HG03045 (cell line): ENCODE measurements at regions not wholly inside any gene's neighbourhood (a gene's known extent, or its start where the extent isn't known, plus 50 kb on each side); places are given as distances from the start of the nearest gene placed in this dataset.
A peak's percentile ranks its signal among the peaks of the same experiment; 100 is the strongest.

ENCODE experiments used
- ATAC-seq: cut with Tn5 transposase; IDR thresholded peaks from one replicate; pipeline ENCODE4 v1.9.1; 2021; ENCODE audit warnings: mild to moderate bottlenecking, moderate library complexity; ENCODE audit not compliant: unreplicated experiment

DNA sequence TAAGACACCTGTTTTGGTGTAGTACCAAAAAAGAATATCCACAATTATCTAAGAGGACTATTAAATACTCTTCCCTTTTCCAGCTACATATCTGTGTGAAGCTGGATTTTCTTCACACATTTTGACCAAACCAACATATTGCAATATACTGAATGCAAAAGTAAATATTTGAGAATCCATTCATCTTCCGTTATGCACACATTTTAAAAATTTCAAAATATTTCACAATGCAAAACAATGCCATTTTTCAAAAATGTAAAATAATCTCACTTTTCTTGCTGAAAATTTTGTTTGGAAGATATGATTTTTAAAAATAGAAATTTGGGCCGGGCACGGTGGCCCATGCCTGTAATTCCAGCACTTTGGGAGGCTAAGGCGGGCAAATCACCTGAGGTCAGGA is 133.9 kb upstream of the FUT8 start:
- ATAC-seq, result no peak

DNA sequence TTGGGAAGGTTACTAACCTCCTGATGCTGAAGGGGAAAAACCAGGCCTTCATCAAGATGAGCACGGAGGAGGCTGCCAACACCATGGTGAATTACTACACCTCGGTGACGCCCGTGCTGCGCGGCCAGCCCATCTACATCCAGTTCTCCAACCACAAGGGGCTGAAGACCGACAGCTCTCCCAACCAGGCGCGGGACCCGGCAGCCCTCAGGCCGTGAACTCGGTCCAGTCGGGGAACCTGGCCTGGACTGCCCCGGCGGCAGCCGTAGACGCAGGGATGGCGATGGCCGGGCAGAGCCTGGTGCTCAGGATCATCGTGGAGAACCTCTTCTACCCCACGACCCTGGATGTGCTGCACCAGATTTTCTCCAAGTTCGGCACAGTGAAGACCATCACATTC is 133.0 kb upstream of the FUT8 start:
- no peak for ATAC-seq

DNA sequence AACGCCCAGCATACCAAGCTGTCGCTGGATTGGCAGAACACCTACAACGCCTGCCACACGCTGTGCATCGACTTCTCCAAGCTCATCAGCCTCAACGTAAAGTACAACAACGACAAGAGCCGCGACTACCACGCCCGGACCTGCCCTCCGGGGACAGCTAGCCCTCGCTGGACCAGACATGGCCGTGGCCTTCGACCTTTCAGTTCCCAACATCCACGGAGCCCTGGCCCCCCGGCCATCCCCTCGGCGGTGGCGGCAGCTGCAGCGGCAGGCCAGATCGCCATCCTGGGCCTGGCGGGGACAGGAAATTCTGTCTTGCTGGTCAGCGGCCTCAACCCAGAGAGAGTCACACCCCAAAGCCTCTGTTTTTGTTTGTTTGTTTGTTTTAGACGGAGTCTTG is 132.6 kb upstream of the FUT8 start:
- ATAC-seq, result no peak

DNA sequence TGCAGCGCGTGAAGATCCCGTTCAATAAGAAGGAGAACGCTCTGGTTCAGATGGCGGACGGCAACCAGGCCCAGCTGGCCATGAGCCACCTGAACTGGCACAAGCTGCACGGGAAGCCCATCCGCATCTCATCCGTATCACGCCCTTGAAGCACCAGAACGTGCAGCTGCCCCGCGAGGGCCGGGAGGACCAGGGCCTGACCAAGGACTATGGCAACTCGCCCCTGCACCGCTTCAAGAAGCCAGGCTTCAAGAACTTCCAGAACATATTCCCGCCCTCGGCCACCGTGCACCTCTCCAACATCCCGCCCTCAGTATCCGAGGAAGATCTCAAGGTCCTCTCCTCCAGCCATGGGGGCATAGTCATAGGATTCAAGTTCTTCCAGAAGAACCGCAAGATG is 131.9 kb upstream of the FUT8 start:
- no peak for ATAC-seq

DNA sequence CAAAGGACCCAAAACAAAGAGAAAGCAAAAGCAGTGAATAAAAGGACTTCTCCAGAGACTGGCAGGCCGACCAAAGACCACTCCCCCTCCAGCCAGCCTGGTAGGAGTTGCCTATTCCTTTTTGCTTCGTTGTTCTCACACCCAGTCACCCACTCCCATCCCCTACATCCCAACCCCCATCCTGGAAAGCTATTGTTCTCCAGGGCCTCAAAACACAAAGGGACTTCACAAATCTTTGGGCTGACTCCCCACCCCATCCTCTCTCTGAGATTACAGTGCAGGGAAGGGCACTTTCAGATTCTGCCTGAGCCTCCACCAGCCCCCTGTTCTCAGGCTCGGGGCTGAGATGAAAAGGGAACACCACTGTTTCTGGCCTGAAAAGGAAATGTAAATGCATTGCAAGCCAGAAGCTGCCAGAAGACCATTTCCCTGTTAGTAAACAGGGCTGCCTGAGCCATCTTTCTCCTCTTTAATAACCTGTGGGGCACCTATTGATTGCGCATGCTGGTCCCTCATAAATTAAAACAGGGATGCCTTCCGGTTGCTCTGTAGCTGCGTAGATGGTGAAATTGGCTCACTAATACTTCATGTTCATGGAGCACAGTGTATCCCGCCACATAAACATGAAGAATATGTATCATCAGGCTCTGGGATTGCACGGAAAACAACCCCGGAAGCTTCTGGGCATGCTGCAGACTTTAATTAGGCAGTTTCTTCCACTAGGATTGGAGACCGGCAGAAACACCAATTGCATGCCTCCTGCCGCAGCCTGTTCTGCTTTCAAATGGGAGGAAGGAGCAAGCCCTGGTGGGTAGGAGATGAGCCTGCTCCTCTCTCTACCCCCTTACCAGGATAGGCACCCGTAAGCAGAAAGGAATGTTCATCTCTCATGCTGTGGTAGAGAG is 130.3 kb upstream of the FUT8 start:
- ATAC-seq, result no peak

DNA sequence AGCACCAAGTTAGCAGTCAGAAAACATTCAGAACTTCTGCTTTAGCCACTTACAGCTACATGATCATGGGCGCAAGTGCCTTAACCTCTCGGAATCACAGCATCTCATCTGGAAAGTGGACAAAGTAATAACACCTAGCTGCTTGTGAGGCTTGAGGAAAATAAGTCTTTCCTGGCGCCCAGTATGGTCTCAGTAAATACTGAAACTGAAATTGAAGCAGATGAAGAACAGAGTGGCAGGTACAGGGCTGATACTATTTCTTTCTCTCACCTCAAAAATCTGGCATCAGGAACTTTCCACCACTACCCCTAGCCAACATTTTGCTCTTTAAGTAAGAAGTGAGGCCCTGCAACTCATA is 129.7 kb upstream of the FUT8 start:
- ATAC-seq, result no peak

DNA sequence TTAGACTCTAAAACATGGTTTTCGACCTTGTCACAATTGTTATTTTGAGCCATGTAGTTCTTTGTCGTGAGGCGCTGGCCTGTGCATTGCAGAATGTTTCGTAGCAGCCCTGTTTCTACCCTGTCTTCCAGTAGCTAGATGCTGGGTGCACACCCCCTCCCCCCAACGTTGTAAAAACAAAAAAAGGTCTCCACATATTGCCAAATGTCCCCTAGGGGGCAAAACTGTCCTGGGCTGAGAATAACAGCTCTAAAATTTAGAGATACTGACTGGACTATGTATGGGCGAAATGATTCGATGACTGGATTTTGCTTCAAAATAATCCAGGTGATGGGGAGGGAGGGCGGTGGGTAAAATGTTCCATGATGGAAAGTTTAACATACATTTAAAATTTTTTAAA is 126.1 kb upstream of the FUT8 start:
- no peak for ATAC-seq

DNA sequence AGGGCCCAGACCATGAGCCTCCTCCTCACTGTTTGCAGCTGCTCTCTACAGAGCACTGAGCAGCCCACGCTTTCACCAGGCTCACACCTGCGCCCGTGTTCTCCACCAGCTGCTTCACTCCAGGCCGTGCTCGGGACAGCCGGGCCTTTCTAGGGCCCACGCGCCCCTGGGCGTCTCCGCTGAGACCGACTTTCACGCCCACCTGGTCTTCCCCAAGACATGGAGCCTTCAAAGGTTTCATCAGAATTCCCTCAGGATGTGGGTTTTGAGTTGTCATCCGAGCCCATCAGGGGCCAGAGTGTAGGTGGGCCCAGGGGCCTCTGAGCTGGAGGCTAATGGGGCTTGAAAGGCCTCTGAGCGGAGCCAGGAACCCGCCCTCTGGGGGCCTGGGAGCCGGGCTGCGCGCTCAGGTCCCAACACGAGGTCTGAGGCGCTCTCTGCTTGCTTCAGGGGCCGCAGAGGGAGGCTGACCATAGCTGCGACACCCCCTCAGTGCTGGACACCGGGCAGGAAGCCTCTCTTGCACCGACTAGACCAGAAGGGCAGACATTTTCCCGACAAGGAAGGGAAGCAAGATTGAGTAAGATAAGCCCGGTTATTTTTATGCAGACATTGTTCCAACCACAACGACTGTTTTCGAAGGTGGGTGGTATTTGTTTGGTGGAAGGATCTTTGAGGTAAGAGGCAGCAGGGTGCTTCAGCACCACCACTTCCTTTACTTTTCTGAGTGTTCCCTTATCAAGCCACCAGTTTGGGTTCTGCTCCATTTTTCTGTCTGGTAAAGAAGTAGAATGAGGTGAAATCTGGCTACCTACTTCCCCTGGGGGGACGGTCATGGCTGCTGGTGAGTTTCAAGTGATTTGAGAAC is 125.0 kb upstream of the FUT8 start:
- ATAC-seq, result peak; percentile 73

DNA sequence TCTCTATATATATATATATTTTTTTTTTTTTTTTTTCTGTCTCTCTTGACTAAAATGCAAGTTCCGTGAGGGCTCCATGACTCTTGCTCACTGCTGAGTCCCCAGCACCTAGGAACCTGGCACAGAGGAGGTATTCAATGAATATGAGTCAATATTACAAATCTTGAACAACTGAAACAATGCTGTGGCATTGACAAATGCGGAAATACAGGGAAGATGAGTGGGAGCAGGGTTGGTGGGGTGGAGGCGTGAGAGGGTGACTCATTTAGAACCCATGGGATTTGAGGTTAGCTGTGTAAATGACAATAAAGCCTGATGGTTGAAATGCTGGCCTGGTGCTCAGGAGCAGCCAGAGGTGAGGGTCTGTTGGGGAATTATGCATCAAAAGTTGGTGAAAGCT is 121.7 kb upstream of the FUT8 start:
- ATAC-seq, result no peak

DNA sequence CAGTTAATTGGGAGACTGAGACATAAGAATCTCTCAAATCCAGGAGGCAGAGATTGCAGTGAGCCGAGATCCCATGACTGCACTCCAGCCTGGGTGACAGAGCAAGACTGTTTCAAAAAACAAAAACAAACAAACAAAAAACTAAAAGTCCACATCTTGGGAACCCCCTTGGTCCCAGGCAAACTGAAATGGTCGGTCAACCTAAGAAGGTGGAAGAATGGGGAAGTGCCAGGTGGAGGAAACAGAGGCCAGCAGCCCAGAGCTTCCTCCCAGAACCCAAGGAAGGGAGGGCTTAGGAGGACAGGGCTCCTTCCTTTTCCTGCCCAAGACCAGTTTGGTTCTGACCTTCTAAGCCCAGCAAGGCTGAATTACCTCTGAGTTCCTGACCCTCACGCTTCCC is 121.0 kb upstream of the FUT8 start:
- no peak for ATAC-seq

DNA sequence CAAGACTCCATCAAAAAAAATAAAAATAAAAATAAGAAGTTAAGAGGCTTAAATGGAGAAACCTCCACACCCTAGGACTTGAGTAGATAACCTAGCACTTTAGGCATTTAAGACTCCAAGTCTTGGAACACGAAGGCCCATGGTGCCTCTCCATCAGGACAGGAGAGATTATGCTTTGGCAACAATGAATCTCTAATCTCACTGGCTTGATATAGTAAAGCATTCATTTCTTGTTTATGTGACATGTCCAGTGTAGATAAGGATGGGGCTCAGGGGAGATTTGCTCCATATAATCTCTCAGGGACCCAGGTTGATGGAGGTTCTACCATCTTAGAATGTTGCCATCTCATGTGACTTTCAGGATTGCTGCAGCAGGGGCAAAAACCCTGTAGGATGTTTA is 117.7 kb upstream of the FUT8 start:
- no peak for ATAC-seq

DNA sequence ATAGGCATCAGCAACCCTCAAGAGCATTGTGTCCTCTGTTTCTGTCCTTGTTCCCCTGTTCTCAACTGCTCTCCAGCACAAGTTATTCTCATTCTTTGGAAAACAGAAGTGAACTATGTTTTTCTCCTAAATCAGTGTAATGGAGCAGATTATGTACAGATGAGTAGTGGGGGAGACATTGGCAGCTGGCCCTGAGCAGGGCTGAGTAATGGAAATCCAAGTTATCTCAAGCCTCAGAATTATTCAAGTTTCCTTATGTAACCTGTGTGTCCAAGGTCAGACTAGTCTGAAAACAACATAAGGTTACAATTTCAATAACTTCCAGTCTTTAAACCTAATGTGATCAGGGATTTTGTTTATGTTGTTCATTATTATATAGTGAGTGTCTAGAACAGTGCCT is 116.1 kb upstream of the FUT8 start:
- ATAC-seq, result no peak

DNA sequence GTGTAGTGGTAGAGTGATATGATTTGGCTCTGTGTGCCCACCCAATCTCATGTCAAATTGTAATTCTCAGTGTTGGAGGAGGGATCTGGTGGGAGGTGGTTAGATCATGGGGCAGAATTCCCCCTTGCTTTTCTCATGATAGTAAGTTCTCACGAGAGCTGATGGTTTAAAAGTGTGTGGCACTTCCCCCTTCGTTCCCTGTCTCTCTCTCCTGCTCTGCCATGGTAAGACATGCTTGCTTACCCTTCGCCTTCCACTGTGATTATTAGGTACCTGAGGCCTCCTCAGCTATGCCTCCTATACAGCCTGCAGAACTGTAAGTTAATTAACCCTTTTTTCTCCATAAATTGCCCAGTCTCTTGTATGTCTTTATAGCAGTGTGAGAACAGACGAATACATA is 115.7 kb upstream of the FUT8 start:
- no peak for ATAC-seq

DNA sequence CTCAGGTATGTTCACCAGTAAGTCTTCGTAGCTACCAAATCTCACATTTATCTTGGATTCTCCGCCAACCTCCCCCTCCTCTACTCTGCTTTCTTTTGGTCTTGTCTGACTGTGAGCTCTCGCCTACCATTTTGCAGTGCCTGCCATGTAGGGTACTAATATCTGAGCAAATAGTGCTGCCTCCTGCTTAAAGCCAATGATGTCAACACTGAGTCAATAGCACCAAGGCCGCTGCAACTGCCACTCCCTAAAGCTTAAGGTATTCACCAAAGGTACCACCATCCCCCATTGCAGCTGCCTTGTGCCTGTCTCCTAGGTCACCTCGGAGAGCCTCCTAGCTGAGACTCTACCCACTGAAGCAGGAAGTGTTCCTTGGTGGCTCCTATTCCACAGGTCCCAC is 114.8 kb upstream of the FUT8 start:
- ATAC-seq, result no peak

DNA sequence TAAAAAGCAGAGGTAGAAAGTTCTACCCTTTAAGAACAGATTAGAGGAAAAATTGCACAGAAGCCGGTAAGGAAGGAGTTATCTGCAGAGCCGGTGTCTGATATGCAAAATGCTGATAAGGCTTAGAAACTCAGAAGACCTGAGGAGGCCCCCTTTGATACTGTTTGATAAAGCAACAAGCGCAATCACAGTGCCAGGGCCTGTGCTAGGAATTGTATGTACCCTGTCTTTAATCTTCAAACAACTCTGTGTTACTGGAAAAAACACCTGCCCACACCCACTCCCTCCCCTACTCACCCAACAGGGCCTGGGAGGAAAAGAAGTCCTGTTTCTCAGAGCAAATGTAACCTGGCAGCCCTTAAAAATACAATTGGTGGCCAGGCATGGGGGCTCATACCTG is 112.7 kb upstream of the FUT8 start:
- no peak for ATAC-seq

DNA sequence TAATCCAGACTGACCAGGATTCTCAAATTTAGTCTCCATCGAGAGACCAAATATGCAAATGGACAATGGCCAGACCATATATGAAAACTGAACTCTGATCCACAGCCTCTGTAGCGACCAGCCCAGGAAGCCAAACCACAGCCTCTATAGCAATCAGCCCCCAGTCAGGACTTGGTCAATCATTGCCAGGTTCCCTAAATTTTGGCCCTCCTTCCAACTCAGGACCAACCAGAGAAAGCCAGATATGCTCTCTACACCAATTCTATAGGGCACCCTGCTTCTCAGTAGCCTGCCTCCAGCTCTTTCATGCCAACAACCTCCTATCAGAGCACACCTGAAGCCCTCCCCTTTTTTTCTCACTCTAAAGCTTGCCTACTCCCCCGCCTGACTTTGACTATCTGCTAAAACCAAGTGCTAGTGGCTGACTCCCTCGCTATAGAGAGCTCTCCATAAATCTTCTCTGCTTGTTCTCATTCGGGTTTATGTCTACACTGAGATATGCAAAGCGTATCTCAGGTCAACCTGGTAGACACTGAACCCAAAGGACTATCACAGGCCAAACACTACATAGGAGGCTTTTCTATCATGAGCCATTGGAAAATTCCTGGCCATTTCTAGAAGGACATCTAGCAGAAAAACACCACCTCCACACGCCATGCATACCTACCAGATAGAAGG is 110.5 kb upstream of the FUT8 start:
- peak; percentile 52 for ATAC-seq

DNA sequence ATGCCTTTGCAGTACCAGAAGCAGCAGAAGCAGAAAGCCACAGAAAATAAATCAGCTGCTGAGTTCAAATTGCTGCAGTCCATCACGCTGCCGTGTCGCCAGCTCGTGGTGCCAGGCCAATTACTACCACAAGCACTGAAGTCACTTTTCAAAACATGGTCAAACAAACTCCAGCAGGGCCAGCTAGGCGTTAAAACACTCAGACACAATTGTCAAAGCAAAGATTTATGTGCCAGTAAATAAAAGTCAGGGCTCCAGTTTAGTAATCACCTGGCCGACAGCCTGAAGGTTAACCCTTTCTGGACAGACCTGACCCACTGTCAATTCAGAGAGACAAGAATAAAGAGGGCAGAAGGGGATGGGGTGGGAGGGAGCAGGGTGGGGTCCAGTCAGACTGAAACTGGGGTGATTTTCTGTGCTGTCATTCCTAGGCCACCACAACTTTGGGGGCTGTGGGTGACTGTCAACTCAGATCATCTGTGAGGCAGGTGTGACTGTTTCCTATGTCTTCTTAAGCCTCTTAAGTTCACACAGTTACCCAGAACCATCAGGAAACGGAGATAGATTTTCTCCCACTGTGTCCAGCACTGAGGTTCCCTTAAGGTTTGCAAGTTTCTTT is 109.8 kb upstream of the FUT8 start:
- ATAC-seq, result peak; percentile 35

DNA sequence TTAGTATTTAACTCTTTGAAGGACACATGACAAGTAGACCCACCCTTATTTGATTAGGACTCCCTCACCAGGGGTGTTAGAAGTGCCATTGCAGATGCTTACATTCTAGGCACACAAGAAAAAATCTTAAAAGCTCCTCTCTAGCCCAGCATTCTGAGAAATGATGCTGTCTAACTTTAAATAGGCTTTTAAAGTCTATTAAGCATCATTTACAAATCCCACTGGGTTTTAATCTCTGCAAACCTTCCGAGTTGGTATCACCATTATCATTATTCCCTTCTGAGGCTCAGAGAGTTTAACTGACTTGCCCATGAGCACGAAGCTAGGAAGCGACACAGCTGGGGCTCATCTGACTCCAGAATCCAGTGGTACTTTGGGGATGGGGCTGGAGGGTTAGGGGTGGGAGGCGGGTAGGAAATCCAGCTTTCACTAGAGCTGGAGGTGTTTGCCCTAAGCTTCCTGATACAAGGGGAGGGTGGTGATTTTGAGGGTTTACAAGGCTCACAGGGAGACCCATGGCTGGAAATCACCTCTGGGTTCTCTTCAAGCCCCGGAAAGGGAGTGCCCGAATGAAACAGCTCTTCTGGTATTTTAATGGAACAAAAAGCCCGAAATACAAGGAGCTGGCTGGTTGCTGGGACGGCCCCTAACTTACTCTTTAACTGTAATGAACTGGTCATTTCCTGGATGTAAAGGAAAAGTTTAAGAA is 109.2 kb upstream of the FUT8 start:
- ATAC-seq, result no peak

DNA sequence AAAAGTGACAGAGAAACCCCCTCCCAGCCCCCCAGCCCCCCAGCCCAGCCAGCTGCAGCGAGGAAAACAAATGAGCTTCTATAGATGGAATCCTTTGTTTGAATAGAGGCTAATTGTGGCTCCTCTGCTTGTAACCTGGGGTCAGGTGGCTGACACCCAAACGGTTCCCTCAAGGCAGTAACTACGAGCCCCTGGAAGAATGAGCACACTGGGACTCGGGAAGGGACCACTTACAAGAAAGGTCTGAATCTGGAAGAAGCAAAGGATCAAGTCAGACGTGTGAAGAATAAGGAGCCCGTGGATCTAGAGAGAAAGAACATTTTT is 108.7 kb upstream of the FUT8 start:
- no peak for ATAC-seq

DNA sequence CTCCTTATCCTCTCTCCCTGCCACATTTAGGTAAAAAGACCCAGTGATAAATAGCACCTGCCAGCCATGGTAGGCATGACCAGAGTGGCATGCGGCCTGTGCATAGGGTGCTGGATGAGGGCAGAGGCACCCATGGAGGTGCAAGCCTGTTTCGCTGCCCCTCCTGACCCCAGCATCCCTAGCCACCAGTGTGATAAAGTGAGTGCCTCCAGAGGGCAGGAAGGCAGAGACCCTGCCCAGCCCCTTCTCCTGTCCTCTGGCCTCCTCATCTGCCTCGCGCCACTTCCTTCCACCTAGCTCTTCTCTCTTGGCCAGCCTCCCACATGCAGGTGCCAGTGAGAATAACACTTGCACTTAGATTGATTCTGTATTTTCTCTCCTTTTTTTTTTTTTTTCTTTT is 108.3 kb upstream of the FUT8 start:
- ATAC-seq, result no peak

DNA sequence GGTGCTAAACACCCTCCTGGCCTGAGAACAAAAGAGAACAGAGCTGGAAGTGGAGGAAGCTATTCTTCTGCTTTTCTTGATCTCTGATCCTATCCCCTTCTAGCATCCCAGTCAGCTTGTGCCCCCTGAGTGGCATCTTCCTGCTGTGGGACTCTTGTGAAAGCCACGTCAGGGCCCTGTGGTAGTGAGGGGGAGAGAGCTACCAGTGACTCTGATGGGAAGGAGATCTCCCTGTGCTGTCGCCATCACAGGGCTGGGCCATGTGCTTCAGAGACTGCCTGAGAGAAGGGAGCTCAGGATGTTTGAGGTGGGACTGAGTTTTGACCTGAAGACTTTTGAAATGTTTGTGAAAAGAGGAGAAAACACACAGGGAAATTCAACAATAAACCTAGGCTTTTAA is 107.6 kb upstream of the FUT8 start:
- no peak for ATAC-seq
